ENCODE measurements at regions not wholly inside any gene's neighbourhood (a gene's known extent, or its start where the extent isn't known, plus 50 kb on each side); places are given as distances from the start of the nearest gene placed in this dataset.

DNA sequence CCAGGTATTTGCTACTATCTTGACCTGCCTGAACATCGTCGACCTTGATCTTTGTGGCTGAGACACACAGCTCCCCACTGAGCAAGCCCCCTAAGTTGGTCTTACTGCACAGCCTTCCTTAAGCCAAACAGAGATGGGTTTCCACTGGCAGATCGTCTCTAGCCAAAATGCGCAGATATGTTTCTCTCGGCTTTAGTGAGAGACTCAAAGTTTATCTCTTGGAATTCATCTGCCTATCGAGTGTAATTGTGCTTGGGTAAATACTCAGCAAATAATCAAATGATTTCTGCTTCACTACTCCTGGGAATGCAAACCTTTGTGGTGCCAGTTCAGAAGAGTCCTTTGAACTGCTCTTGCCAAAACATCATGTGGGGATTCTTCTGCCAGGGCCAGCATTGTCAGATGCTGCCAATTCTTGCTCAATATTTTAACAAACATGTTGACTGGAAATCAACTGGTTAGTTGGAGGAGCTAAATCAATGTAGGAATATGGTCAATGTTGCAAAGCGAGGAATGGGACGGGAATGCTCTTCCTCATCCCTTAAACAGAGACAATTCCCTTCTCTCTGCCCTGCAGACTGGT lies 141.2 kb upstream of the SLC28A3 start:
- Histone ChIP-seq H3K4me3 (ENCODE audit: low read depth in 1 of 2, low read length in 1 of 2) (no peak overlapping the region), H3K27ac (no peak overlapping the region), H3K27me3 (no peaks in the 10 kb centered on the region), H3K36me3 (no peaks in the 10 kb centered on the region), H3K4me1 (ENCODE audit: control insufficient read depth in 1 of 2, insufficient read depth in 1 of 2, low read depth in 1 of 2, low read length in 1 of 2) (no peaks in the 10 kb centered on the region), H3K9me3 (no peaks in the 10 kb centered on the region)
- TF ChIP-seq, protein P1, sequence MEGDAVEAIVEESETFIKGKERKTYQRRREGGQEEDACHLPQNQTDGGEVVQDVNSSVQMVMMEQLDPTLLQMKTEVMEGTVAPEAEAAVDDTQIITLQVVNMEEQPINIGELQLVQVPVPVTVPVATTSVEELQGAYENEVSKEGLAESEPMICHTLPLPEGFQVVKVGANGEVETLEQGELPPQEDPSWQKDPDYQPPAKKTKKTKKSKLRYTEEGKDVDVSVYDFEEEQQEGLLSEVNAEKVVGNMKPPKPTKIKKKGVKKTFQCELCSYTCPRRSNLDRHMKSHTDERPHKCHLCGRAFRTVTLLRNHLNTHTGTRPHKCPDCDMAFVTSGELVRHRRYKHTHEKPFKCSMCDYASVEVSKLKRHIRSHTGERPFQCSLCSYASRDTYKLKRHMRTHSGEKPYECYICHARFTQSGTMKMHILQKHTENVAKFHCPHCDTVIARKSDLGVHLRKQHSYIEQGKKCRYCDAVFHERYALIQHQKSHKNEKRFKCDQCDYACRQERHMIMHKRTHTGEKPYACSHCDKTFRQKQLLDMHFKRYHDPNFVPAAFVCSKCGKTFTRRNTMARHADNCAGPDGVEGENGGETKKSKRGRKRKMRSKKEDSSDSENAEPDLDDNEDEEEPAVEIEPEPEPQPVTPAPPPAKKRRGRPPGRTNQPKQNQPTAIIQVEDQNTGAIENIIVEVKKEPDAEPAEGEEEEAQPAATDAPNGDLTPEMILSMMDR (IDR thresholded peaks at IDR 0.05), result no peak

DNA sequence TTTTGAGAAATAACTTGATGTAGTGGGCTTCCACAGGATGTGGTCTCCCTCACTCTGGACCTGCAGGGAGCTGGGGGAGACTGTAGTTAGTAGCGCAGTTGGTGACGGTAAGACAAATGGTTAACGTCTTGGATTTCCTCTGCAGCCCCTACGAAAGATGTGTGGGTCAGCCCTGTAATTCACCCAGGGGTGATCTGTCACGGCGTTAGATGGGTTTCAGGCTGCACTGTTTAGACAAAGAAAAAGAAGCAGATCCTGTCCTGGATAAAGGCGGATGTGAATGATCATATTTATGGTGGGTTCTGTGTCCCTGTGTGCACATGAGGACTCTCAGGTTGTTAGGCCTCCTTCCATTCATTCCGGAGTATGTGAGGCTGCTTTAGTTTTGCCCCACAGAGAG lies 142.0 kb upstream of the SLC28A3 start:
- Histone ChIP-seq H3K27ac (no peak overlapping the region), H3K36me3 (no peaks in the 10 kb centered on the region), H3K27me3 (no peaks in the 10 kb centered on the region), H3K4me1 (ENCODE audit: control insufficient read depth in 1 of 2, insufficient read depth in 1 of 2, low read depth in 1 of 2, low read length in 1 of 2) (no peaks in the 10 kb centered on the region), H3K4me3 (ENCODE audit: low read depth in 1 of 2, low read length in 1 of 2) (no peak overlapping the region), H3K9me3 (no peaks in the 10 kb centered on the region)
- TF ChIP-seq, protein P1 (IDR thresholded peaks at IDR 0.05), result no peak

DNA sequence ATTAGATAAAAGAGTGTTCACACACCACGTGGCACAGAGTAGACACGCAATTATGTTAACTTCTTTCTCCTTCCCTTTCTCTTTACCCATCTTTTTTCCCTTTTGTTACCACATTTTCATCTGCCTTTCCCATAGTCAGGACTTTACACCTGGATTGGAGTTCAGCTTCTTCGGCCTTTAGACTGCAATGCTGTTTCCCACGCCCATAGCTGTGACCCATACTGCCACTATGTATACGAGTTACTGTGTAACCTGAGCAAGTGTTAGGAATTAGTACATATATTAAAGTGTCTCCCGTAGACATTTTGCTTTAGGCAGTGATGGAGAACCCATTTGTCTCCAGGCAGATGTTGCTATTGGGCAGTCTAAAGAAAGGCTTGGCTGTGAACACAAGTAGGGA lies 143.6 kb upstream of the SLC28A3 start:
- Histone ChIP-seq H3K4me3 (ENCODE audit: low read depth in 1 of 2, low read length in 1 of 2) (no peak overlapping the region), H3K9me3 (no peaks in the 10 kb centered on the region), H3K4me1 (ENCODE audit: control insufficient read depth in 1 of 2, insufficient read depth in 1 of 2, low read depth in 1 of 2, low read length in 1 of 2) (no peaks in the 10 kb centered on the region), H3K36me3 (no peaks in the 10 kb centered on the region), H3K27me3 (no peaks in the 10 kb centered on the region), H3K27ac (no peak overlapping the region)
- TF ChIP-seq, protein P1 (IDR thresholded peaks at IDR 0.05), result no peak

DNA sequence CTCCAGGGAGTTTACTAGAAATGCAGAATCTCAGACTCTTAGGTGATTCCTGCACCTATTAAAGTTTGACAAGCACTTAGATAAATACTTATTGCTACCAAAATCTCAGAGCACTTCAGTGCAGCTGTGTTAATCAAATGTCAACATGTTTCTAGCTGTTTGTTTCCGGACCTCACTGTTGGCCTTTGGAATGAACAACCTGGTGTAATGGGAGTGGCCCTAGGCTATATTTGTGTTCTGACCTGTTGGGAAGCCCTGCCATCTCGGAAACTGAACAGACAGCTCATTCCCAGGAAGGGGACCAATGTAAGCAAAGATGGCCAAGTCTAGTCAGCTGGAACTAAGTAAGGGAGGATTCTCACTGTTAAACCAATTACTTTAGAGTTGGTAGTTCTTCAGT lies 145.0 kb upstream of the SLC28A3 start:
- H3K4me1 ChIP-seq (ENCODE audit: control insufficient read depth in 1 of 2, insufficient read depth in 1 of 2, low read depth in 1 of 2, low read length in 1 of 2), result no peaks in the 10 kb centered on the region
- no peak overlapping the region for H3K27ac ChIP-seq
- TF ChIP-seq, protein P1 (IDR thresholded peaks at IDR 0.05), result no peak
- H3K36me3 ChIP-seq, result no peaks in the 10 kb centered on the region
- H3K9me3 ChIP-seq, result no peaks in the 10 kb centered on the region
- H3K27me3 ChIP-seq, result no peaks in the 10 kb centered on the region
- H3K4me3 ChIP-seq (ENCODE audit: low read depth in 1 of 2, low read length in 1 of 2), result no peak overlapping the region

DNA sequence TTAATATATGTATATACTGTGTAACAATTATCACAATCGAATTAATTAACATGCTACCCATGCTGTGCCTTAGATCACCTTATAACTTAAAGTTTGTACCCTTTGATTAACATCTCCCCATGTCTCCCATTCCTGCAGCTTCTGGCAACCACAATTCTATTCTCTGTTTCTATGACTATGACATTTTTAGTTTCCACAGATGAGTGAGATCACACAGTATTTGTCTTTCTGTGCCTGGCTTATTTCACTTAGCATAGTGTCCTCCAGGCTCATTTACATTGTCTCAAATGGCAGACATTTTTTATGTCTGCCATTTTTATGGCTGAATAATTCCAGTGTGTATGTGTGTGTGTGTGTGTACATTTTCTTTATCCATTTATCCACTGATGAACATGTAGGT lies 146.1 kb upstream of the SLC28A3 start:
- TF ChIP-seq, protein P1 (IDR thresholded peaks at IDR 0.05), result no peak
- no peaks in the 10 kb centered on the region for H3K36me3 ChIP-seq
- H3K4me1 ChIP-seq (ENCODE audit: control insufficient read depth in 1 of 2, insufficient read depth in 1 of 2, low read depth in 1 of 2, low read length in 1 of 2), result no peaks in the 10 kb centered on the region
- H3K27ac ChIP-seq, result no peak overlapping the region
- H3K9me3 ChIP-seq, result no peaks in the 10 kb centered on the region
- H3K4me3 ChIP-seq (ENCODE audit: low read depth in 1 of 2, low read length in 1 of 2), result no peak overlapping the region
- no peaks in the 10 kb centered on the region for H3K27me3 ChIP-seq

Measured in neutrophil (primary cell).